ENCODE measurements at regions not wholly inside any gene's neighbourhood (a gene's known extent, or its start where the extent isn't known, plus 50 kb on each side); places are given as distances from the start of the nearest gene placed in this dataset.

DNA sequence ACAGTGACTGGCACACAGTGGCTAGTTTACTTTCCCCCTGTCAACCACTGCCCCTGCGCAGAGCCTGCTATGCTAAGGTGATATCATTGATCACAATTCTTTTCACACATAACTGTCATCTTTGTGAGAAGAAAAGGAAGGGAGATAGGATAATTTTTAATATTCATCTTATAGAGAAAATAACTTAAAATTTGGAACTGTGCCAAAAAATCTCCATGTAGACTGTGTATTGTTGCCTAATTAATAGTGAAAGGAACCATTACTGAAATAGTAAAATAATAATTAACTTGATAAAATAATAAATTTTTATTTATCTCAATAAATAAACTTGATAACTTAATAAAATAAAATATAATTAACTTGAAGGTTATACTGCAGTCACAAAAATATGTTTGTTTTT is 1069.4 kb downstream of the C4orf33 start:
- DNase-seq (ENCODE audit: low read depth in 2 of 2), result no peak

DNA sequence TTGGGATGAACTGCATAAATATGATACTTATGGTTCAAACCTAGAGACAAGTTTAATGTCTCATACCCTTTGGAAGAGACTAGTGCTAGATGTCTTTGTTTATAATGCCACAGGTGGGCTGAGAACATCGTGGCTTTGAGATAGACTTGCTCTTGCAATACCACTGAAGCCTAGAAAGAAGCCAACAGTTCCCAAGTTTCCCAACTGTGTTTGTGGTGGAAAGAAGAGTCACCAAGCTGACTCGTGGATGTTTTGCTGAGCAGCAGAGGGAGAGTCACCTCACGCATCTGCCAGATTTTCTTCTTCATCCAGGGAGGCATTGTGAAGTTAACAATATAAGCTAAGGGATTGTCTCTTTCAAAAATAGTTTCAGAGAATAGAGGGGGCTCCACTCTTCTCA is 1076.2 kb downstream of the C4orf33 start:
- DNase-seq (ENCODE audit: low read depth in 2 of 2), result no peak

DNA sequence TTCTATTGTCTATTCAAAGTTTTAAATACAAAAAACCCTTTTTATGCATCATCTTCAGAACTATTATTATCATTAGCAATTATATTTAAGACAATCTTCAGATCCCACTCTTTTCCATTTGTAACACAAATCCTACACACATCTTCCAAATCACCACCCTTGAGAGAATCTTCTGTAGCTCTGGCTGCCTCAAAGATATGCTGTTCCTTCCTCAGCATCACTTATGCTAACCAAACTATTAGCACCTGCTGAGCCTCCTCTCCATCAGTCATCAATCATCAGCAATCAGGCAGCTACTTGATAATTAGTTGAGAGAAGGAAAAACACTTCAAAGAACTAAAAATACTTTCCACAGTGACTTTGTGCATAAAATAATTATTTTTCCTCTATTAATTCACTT is 1082.2 kb downstream of the C4orf33 start:
- no peak for DNase-seq (ENCODE audit: low read depth in 2 of 2)

DNA sequence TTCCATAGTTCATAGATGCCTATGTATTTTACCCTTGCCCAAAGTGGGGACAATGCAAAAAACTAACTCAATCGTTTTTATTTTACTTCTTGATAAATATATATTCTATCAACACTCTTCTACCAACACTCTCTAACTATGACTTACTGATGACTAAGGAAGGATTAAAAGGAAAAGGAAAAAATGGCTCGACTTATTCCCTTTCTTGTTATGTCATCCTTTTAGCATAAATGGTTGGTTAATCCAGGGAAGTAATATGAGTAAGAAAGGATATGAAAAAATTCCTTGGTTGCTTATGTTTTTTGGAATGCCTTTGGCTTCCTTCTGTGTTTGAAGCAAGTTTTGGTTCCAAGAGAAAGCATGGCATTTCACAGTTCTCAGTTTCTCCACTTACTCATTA is 1087.1 kb downstream of the C4orf33 start:
- no peak for DNase-seq (ENCODE audit: low read depth in 2 of 2)

DNA sequence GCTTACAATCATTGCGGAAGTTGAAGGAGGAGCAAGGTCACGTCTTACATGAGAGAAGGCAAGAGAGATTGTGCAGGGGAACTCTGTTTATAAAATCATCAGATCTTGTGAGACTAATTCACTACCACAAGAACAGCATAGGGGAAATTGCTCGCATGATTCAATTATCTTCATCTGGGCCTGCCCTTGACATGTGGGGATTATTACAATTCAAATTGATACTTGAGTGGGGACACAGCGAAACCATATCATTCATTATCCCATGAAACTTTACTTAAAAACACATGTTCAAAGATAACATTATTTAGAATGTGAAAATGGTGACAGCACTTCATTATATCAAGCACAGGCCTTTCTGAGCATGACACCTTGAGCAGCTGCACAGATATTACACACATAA is 1087.8 kb downstream of the C4orf33 start:
- no peak for DNase-seq (ENCODE audit: low read depth in 2 of 2)

DNA sequence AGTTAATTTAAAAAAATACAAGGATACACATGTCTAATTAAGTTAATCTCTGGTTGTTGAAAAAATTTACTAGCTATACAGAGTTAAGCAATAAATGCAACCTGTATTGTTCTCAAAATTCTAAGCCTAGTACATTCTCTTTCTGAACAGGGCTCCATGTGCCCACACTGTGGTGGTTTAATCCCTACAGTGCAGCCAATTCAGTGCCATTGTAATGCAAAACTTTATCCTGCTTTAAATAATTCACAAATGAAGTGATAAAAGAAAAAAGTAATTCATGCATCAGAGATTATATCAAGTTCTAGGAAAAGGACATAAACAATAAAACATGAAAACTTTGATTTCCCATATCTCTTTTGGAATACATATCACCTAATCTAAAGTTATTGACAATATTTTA is 1089.2 kb downstream of the C4orf33 start:
- DNase-seq (ENCODE audit: low read depth in 2 of 2), result no peak

DNA sequence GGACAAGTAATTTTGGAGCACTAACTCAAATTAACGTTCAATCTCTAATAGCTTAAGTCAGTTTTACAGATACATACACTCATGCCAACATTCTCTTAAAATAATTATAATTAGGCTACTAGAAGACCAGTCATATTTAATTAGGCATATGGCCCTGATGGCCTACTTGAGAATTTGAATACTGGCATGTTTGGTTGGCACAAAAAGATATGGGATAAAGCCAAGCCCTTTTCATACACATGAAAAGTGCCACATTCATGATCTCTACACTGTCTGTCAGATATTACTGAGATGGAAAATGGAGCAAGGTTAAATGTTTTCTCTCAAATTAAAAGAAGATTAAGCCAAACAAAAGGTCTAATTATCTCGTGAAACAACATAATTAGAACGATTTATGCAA is 1091.0 kb downstream of the C4orf33 start:
- DNase-seq (ENCODE audit: low read depth in 2 of 2), result no peak

DNA sequence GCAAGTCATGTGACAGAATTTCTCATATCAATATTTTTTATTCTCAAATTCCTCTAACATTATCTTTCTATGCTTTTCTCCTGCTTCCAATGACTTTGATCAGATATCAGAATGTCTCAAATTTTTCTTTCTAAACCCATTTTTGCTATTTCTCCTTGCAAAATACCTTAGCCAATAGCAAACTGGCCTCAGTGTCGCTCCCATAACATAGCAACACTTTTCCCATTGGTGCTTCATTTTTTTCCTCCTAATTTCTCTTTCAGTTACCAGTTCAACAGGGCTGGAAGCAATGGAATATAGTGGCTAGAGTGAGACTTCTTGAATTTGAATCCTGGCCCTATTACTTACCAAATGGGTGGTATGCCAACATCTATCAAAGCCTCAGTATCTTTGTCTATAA is 1091.6 kb downstream of the C4orf33 start:
- no peak for DNase-seq (ENCODE audit: low read depth in 2 of 2)

DNA sequence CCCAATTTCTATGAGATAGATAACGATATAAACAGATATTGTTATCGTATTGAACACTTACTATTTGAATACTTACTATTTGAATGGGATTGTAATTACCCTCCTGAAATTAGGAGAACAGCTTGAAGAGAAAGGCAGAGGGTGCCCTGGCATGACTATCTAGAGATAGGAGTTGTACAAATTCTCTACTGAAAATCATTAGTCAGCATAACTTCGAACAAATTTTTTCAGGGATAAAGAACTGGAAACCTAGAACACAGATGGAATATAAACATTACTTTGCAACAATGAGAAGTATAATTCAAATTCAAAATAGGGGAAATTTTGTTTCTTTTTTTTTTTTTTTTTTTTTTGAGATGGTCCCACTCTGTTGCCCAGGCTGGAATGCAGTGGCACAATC is 1096.8 kb downstream of the C4orf33 start:
- DNase-seq (ENCODE audit: low read depth in 2 of 2), result no peak

DNA sequence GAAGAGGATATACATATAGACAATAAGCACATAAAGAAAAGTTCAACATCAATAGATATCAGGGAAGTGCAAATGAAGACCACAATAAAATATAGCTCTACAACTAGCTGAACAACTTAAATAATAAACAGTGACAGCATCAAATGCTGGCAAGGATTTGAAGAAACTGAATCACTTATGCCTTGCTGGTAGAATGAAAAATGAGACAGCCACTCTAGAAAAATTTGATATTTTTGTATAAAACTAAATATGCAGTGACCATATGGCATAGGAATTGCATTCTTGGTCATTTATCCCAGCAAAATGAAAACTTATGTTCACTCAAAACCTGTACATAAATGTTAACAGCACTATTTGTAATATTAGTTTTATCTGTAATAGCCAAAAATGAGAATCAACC is 1102.0 kb downstream of the C4orf33 start:
- no peak for DNase-seq (ENCODE audit: low read depth in 2 of 2)

DNA sequence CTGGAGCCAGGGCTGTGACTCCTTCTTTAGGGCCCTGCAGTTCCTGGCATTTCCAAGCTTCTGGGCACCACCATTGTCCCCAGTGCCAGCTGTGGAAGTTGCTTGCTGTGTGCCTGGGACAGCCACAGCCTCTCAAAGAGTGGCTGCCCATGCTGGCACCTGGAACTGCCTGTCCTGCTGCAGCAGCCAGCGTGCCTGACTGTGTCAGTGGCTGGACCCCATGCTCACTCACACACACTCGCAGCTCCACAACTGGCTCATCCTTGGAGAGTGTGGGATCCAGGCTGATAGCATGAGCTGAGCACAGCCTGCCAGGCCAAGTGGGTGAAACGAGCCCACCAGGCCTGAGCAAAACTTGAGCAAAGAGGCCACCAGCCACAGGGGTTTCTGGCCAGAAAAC is 1107.6 kb downstream of the C4orf33 start:
- DNase-seq (ENCODE audit: low read depth in 2 of 2), result no peak

DNA sequence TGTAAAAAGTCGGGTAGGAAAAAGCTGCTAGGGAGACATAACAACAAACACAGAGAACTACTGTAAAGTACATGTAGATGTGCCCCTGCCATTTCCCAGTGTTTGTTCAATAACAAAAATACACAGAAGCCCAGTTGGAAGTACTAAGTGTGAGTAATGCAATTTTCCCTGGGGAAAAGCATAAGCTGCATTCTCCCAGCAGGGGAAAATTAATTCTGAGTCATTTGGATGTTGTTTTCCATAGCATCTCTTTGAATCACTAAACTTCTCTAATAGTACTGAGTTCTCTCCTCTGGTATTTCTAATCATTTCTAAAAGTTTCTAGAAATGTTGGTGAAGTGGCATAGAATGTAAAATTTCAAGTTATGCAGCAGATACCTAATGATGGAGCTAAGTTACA is 1114.9 kb downstream of the C4orf33 start:
- DNase-seq (ENCODE audit: low read depth in 2 of 2), result no peak

DNA sequence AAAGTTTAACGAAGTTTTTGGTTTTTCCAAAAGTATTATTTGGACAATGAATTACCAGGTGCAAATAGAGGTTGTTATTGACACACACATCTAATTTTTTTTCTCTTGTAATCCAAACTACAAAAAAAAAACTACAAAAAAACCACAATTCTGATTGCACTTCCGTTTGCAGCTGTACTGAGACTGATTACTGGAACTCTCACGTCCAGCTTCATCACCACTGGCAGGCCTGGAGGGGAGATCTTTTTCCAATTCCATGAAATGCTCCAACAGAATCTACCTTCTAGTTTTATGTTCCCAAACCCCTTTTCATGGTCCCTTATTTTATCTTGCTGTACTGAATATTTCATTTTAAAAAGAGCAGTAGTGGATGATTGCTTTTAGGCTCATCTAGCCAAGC is 1118.3 kb downstream of the C4orf33 start:
- no peak for DNase-seq (ENCODE audit: low read depth in 2 of 2)

DNA sequence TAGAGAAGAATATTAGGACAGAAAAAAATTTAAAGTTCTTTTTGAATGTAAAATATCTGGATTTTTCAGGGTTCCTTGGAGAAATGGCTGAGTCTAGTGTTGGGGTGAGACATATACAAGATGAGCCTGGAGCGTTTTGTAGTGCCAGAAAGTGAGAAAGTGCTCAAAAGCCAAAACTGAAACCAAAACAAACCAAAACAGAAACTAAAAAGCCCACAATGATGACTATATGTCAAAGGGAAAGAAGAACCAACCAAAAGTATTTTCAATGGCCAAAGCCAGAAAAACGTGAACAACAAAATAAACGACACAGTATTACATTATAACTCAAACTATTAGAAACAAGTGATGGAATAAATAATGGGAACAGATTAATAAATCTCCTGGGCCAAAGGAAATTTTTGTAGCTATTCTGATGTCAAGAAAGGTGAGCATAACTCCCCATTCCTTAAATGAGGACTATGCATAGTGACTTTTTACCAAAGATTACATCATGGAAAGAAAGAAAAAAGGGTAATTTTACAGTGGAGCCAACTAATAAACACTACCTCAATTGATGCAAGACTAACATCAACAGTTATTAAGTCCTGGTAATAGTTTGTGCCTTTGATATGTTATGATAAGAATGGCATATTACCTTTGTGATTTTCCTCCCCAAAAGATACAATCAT is 1137.6 kb downstream of the C4orf33 start:
- DNase-seq (ENCODE audit: low read depth in 2 of 2), result no peak

DNA sequence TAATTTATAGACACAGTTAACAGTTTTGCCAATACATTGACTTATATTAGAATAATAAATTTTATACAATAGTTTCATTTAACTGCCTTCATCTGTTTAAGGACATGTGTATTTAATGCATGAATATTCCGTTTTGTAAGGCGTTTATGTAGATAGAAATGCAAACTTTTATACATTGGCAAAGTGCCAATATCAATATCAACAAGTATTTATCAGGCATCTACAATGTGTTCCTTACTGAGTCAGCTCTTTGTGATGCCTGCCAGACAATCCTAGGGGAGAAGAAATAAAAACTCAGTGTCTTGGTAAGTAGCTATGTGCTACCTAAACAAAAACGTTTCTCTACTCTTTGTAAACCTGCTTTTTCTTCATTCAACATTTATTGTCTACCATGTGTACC is 1142.2 kb downstream of the C4orf33 start:
- DNase-seq (ENCODE audit: low read depth in 2 of 2), result no peak

DNA sequence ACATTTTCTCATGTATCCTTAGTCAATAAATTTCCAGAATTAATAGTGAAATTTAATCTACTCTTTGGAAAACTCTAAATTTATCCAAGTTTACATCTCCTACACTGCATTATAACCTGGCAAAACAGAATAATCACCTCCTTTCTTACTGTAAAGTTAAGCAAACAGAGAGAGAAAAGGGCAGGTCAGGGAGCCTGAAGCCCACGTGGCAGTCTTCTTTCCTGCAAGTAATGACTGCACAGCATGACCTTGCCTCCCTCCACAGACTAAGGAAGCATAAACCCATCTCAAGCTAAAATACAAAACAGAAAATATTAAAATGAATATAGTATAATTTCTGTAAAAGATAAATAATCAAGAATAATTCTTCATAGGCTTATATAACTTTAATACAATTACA is 1153.0 kb downstream of the C4orf33 start:
- no peak for DNase-seq (ENCODE audit: low read depth in 2 of 2)

DNA sequence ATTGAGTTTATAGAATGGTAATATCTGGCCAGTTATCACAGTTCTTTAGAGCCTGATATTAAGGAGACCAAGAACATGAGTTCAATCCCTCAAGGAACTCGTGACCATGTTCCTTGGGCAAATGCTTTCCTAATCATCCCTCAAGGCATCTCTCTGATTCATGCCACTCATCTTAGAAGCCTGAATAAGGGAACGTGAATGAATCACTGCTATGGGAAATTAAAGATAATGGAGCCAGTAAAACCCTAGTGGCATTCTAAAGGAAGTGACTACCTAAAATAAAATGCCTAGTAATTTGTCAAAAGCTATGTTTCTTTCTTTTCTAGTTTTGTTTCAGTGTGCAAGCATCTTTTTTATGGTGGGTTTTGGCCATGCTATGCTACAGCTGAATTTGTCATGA is 1161.3 kb downstream of the C4orf33 start:
- no peak for DNase-seq (ENCODE audit: low read depth in 2 of 2)

DNA sequence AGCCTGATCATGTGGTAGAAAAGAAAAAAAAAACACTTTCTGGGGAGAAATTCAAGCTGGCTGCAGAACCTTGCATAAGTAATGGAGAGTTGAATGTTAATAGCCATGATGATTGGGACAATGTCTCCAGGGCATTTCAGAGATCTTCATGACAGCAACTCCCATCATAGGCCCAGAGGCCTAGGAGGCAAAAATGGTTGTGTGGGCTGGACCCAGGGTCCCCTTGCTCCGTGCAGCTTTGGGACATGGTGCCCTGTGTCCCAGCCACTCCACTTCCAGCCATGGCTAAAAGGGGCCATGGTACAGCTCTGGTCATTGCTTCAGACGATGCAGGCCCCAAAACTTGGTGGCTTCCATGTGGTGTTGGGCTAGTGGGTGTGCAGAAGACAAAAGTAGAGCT is 1170.9 kb downstream of the C4orf33 start:
- no peak for DNase-seq (ENCODE audit: low read depth in 2 of 2)

DNA sequence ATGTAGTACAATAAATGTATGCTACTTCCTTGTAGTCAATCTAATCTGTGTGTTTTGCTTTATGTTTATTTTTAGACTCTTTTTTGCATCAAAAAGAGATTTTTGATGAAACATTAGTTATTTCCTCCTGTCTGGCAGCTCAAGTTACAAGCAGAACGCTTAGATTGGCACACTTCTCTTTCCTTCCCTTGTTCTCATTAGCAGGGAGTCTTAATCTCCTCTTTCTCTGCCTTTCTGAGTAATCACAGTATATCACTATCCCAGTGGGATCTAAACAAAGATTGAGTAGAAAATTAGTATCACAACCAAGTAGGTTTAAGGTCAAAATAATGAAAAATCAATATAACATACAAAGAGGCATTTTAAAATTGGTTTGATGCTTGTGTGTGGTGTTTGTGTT is 1192.6 kb downstream of the C4orf33 start:
- DNase-seq (ENCODE audit: low read depth in 2 of 2), result no peak

DNA sequence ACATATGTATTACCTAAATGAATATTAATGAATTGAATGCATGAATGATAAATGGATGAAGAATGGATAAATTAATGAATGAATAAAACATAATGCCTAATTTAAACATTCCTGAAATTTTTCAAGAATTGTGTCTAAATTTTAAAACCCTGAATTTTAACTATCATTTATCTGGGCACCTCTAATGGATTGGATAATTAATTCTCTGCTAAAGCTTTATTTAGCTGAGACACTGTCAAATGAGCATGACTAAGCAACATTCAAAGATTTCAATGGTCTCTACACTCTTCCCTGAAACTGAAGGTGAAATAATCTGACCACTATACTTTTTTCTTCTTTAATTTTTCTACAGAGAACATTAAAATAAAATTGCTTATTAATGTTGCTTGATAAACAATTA is 1197.7 kb downstream of the C4orf33 start:
- no peak for DNase-seq (ENCODE audit: low read depth in 2 of 2)

DNA sequence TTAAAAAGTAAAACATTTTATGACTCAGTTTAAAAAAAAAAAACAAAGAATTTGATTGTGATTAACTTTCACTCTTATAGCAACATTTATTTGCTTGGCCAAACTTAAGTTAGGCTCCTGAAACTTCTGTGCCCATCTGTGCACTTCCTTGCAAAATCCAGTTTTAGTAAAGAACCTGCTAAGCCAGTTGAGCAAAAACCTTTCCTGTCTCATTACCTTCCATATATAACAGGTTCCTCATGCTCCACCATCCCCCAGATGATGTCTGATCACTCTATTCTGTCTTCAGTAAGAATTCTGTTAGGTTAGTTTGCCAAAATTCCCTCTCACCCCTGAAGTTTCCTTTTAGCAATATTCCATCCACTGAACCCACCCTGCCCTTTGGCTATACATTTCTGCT is 1200.5 kb downstream of the C4orf33 start:
- no peak for DNase-seq (ENCODE audit: low read depth in 2 of 2)

DNA sequence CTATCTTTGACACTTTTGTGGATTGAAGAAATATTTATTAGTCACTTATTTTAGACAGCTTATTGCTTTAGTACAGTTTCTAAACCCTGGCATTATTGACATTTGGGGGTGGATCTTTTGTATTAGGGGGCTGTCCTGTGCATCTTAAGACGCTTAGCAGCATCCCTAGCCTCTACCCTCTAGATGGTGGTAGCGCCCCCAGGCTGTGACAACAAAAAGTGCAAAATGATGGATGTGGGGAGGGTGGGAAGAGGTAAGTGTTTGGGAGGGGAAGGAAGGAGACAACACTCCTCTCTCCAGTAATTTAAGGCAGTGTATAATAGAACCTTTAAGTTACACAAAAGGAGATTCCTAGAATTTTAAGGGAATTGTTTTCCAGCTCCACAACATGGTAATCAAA is 1210.6 kb downstream of the C4orf33 start:
- no peak for DNase-seq (ENCODE audit: low read depth in 2 of 2)

DNA sequence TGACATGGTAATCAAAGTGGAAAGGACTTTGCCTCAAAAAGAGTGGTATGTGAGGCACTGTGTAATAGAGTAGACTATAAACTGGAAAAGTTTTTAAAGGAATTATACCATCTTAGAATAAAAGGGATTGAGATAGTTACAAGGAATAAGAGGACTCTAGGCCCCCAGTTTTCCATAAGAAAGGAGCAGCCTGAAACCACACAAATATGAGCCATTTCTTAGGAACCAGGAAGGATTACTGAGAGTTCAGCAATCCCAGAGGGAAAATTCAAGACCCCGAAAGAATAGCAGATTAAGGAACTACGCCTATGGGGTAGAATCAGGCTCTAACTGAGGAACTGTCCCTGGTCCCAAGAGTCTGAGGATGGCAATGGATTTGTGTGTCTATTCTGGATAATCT is 1213.3 kb downstream of the C4orf33 start:
- no peak for DNase-seq (ENCODE audit: low read depth in 2 of 2)

DNA sequence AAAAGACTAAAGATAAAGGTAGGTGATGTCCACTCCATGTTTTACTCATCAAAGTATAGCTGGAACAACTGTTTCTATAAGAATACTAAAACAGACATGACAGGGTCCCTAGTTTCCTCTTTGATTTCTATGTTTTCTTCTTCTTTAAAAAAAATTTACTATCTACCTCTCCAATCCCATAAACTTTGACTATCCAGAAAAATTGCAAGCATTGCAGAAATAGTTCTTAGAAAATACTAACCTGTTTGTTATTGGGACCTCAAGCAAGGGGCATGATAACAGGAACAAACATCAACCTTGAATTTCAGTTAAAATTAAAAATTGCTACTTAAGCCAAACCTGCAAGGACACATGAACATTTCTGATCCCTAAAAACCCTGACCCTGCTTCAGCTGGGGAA is 1226.5 kb downstream of the C4orf33 start:
- no peak for DNase-seq (ENCODE audit: low read depth in 2 of 2)

DNA sequence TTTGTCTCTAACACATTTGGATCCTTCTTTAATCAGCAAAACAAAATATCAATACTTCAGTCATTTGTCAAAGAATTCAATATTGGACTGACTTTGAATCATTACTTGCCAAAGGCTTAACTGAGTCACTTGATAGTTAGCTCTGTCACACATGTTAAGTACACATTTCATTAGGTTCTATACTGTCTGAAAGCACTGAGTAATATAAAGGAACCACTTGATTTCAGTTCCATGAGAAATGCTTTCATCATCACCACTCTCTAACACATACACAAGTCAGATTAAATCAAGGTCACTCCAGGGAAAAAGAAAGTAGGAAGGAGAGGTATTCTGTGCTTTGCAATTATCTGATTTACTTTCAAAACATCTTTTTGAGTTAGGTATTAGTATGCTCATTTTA is 1233.1 kb downstream of the C4orf33 start:
- no peak for DNase-seq (ENCODE audit: low read depth in 2 of 2)
